ENCODE measurements at regions not wholly inside any gene's neighbourhood (a gene's known extent, or its start where the extent isn't known, plus 50 kb on each side); places are given as distances from the start of the nearest gene placed in this dataset.

GRCh38 chr3:83092521-83093221 lies 1331.2 kb upstream of the GBE1 start:
- no peak for DNase-seq (ENCODE audit: low spot score)
- no peak for FAIRE-seq

GRCh38 chr3:83076041-83076440 lies 1314.6 kb upstream of the GBE1 start:
- FAIRE-seq: no peak
- DNase-seq (ENCODE audit: low spot score): no peak

DNA sequence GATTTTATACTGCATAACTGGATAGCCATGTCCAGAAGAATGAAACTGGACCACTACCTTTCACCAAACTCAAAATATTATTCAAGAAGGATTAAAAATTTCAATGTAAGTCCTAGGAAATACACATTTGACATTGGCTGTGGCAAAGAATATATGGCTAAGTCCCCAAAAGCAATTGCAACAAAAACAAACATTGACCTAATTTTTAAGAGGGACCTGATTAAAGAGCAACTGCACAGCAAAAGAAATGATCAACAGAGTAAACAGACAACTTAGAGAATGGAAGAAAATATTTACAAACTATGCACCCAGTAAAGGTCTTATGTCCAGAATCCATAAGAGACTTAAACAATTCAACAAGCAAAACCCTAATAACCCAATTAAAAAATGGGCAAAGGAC lies 1313.0 kb upstream of the GBE1 start:
- no peak for FAIRE-seq
- DNase-seq (ENCODE audit: low spot score): no peak

- no peak for DNase-seq (ENCODE audit: low spot score)
- FAIRE-seq: no peak
These were observed 1304.5 kb upstream of the GBE1 start for GRCh38 chr3:83065851-83066460.

- no peak for DNase-seq (ENCODE audit: low spot score)
- FAIRE-seq: no peak
These were observed 1302.0 kb upstream of the GBE1 start for GRCh38 chr3:83063446-83063845.

- no peak for FAIRE-seq
These were observed 1287.1 kb upstream of the GBE1 start for GRCh38 chr3:83048556-83048955.

DNA sequence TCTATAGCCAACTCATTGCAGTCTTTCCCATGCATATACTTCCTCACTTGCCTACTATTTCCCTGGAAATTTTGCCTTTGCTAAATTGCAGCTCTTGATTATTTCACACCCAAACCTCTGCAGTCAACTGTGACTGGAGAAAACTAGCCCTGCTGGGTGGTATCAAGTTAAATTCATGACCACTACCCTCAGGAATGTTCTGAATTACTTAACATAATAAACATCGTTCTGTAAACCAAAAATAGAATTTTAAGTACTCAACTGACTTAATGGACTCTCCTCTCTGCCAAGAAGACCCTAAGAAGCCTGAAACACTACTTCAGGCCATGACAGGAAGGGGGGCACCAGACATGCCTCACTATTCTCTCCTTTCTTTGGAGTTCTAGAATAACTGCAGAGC lies 1278.0 kb upstream of the GBE1 start:
- FAIRE-seq (no peak), DNase-seq (ENCODE audit: low spot score) (no peak)

More at GRCh38 chr3:83048556-83048955, 1287.1 kb upstream of the GBE1 start:
- no peak for DNase-seq (ENCODE audit: low spot score)

GRCh38 chr3:83035704-83036010 lies 1274.2 kb upstream of the GBE1 start:
- FAIRE-seq (no peak), DNase-seq (ENCODE audit: low spot score) (no peak)

DNA sequence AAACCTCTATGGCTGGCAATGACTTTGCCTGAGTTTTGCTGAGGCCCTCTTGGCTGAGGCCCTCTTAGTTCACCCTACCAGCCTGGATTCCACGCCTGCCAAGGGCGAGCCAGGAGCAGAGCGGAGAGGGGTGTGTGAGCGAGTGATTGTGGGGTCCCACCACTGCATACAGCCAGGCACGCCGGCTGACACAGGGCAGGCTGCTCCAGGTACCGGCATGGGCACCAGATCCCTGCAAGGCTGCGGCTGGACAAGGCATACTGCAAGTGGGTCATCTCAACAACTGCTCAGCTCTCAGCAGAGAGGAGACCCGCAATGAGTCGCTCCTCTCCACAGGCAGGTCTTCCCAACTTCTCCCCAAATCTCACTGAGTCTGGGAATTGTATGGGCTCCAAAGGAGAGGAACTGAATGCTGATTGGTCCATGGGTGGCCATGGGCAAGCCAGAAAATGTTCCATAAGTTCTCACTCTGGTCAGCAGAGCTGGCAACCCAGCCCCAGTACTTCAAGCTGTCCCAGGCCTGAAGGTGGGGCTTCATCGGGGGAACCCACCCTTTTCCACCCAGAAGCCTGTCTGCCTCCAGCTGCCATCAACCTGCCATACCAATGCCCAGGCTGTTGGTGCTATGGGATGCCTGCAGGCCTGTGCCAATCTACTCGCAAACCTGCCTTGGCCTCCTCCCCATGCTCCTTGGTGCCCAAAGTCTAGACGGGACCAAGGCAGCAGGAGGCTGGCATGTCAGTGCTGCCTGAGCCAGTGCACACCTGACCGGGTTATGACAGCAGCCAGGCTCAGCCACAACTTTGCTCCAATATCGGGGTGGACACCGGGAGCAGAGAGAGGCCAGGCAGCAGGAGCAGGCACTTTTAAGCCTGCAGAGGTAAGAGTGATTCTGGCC lies 1273.6 kb upstream of the GBE1 start:
- DNase-seq (ENCODE audit: low spot score) (no peak), FAIRE-seq (no peak)

GRCh38 chr3:83033133-83033532 lies 1271.7 kb upstream of the GBE1 start:
- FAIRE-seq (no peak), DNase-seq (ENCODE audit: low spot score) (no peak)

- FAIRE-seq: no peak
- no peak for DNase-seq (ENCODE audit: low spot score)
These were observed 1261.6 kb upstream of the GBE1 start for GRCh38 chr3:83023086-83023485.

DNA sequence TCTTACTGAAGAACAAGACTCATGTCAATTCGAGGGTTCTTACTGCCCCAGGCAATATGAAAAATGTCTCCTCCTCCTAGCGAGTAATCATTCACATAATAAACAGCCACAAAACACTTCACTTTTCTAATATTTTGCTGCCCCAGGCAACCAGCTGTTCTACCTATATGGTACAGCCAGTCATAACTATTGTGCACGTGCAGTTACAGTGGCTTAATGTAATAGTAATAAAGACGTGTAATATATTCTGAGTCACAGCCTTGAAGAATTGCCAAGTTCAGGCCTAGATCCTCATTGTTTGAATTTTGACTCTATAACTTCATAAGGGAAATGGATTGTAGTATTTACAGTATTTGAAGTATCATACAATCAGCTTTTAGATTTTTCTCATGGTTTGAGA lies 1250.0 kb upstream of the GBE1 start:
- FAIRE-seq: no peak
- no peak for DNase-seq (ENCODE audit: low spot score)

DNA sequence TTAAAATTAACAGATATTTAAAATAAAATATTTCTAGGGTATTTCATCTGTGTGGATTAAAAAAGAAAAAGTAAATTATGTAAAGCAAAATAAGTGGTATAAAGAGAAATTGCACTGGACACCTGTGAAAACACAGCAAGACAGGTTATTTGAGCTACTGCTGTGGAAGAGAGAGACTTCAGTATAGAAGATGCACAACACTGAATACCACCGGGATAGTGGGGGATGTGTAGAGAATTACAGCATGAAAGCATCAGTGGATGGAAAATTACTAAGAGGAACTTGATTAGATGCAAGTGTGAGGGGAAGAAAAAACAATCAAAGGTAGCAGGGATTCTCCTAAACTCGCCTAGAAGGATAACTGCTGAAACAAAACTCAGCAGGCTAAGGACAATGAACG lies 1242.5 kb upstream of the GBE1 start:
- DNase-seq (ENCODE audit: low spot score) (no peak), FAIRE-seq (no peak)

- DNase-seq (ENCODE audit: low spot score) (no peak), FAIRE-seq (no peak)
These were observed 1241.5 kb upstream of the GBE1 start for GRCh38 chr3:83002869-83003445.

GRCh38 chr3:82999777-83000176 lies 1238.3 kb upstream of the GBE1 start:
- DNase-seq (ENCODE audit: low spot score): no peak
- no peak for FAIRE-seq

GRCh38 chr3:82978368-82978767 lies 1216.9 kb upstream of the GBE1 start:
- FAIRE-seq: no peak
- DNase-seq (ENCODE audit: low spot score): no peak

- DNase-seq (ENCODE audit: low spot score) (no peak), FAIRE-seq (no peak)
These were observed 1216.4 kb upstream of the GBE1 start for GRCh38 chr3:82977871-82978270.

- no peak for FAIRE-seq
These were observed 1212.3 kb upstream of the GBE1 start for GRCh38 chr3:82973791-82974190.

GRCh38 chr3:82960379-82960778 lies 1198.9 kb upstream of the GBE1 start:
- DNase-seq (ENCODE audit: low spot score) (no peak), FAIRE-seq (no peak)

More at GRCh38 chr3:82973791-82974190, 1212.3 kb upstream of the GBE1 start:
- no peak for DNase-seq (ENCODE audit: low spot score)

DNA sequence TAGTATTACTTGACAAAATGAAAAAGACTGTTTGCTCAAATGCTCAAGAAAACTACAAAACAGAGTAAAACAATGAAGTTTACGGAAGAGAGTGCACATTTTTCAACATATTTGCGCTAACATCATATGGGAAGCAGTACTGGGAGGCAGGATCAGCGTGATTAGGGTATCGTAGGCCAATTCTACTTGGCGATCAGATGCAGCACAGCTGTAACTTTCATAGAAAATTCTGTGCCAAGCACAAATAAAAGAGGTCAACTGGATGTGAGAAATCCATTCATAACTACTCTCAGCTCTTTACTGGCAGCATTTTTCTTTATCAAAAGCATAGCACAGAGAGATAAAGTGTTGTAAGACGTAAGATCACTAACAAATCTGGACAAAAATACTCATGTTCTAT lies 1196.3 kb upstream of the GBE1 start:
- DNase-seq (ENCODE audit: low spot score) (no peak), FAIRE-seq (no peak)

- DNase-seq (ENCODE audit: low spot score): no peak
- no peak for FAIRE-seq
These were observed 1195.6 kb upstream of the GBE1 start for GRCh38 chr3:82957079-82957478.

- DNase-seq (ENCODE audit: low spot score) (no peak), FAIRE-seq (no peak)
These were observed 1193.0 kb upstream of the GBE1 start for GRCh38 chr3:82954486-82954885.

All from RCC 7860 (cell line).